Progenitor cell of endocrine pancreas (in vitro differentiated cells): ENCODE measurements at regions not wholly inside any gene's neighbourhood (a gene's known extent, or its start where the extent isn't known, plus 50 kb on each side); places are given as distances from the start of the nearest gene placed in this dataset.

Experiments used
- DNase-seq: peaks from one replicate; pipeline ENCODE4 v3.0.0; 2021; ENCODE audit warnings: low spot score; ENCODE audit not compliant: unreplicated experiment
- H3K27ac Mint-ChIP-seq: 2 replicates; pipeline ENCODE4 v1.8.0; 2021; ENCODE audit warnings: mild to moderate bottlenecking, moderate library complexity, mixed read lengths
- H3K27me3 Mint-ChIP-seq: 2 replicates; pipeline ENCODE4 v1.8.0; 2021; ENCODE audit warnings: mixed read lengths
- H3K36me3 Mint-ChIP-seq: 2 replicates; pipeline ENCODE4 v1.8.0; 2022; ENCODE audit warnings: mixed read lengths; ENCODE audit not compliant: insufficient read depth
- H3K4me1 Mint-ChIP-seq: 2 replicates; pipeline ENCODE4 v1.8.0; 2021; ENCODE audit warnings: low read depth, mixed read lengths
- H3K4me3 Mint-ChIP-seq: 2 replicates; pipeline ENCODE4 v1.8.0; 2021; ENCODE audit warnings: low read depth, mild to moderate bottlenecking, moderate library complexity, mixed read lengths
- H3K9me3 Mint-ChIP-seq: 2 replicates; pipeline ENCODE4 v1.8.0; 2021; ENCODE audit warnings: low read depth, mixed read lengths
- CTCF ChIP-seq: fragments of 200-600 bp; sonication (generic); IDR thresholded peaks from one replicate; pipeline ENCODE4 v1.5.0; 2021; ENCODE audit warnings: antibody characterized with exemption, mild to moderate bottlenecking; ENCODE audit not compliant: unreplicated experiment

GRCh38 chr2:21328177-21328576 is 204.4 kb downstream of the TDRD15 start:
- no peak for DNase-seq
- Mint-ChIP-seq H3K9me3 (no peaks in the 10 kb centered on the region), H3K27ac (no peak overlapping the region), H3K4me1 (peaks cover 18% of the 10 kb centered on the region), H3K27me3 (peaks cover 4% of the 10 kb centered on the region), H3K4me3 (no peak overlapping the region), H3K36me3 (no peaks in the 10 kb centered on the region)
- no peak for TF ChIP-seq CTCF

DNA sequence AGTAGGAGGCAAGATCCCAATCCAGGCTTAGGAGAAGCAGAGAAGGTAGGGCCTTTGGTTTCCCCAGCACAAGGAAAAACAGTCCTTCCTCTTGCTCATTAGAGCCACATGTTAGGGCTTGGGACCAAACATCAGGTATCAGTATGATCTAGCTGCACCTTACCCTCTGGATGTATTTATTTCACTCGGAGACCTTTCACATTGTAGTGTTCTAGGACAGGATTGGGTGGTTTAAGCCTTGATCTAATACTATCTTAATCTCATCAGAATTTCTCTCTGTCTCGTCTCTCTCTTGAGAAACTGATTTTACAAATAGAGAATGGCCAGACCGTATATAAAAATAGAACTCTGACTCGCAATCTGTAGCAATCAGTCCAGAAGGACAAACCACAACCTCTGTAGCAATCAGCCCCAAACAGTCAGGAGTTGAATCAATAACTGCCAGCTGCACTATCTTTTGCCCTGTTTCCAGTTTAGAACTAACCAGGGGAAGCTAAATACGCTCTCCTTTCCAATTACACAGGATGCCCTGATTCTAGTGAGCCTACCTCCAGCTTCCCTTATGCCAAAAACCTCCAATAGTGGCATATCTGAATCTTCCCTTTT is 207.1 kb downstream of the TDRD15 start:
- DNase-seq: no peak
- H3K4me3 Mint-ChIP-seq: no peak overlapping the region
- no peaks in the 10 kb centered on the region for H3K36me3 Mint-ChIP-seq
- H3K4me1 Mint-ChIP-seq: peaks cover 27% of the 10 kb centered on the region
- peaks cover 10% of the 10 kb centered on the region for H3K9me3 Mint-ChIP-seq
- H3K27ac Mint-ChIP-seq: no peak overlapping the region
- no peak for TF ChIP-seq CTCF
- peaks cover 4% of the 10 kb centered on the region for H3K27me3 Mint-ChIP-seq

GRCh38 chr2:21331625-21332370 is 208.0 kb downstream of the TDRD15 start:
- Mint-ChIP-seq H3K4me1 (peaks cover 27% of the 10 kb centered on the region), H3K4me3 (no peak overlapping the region), H3K27ac (no peak overlapping the region), H3K36me3 (no peaks in the 10 kb centered on the region), H3K9me3 (peaks cover 13% of the 10 kb centered on the region), H3K27me3 (no peaks in the 10 kb centered on the region)
- TF ChIP-seq CTCF: no peak
- no peak for DNase-seq

GRCh38 chr2:21332993-21333625 is 209.3 kb downstream of the TDRD15 start:
- DNase-seq: no peak
- Mint-ChIP-seq H3K9me3 (peaks cover 21% of the 10 kb centered on the region), H3K36me3 (no peaks in the 10 kb centered on the region), H3K27me3 (no peaks in the 10 kb centered on the region), H3K4me1 (peaks cover 27% of the 10 kb centered on the region), H3K4me3 (no peak overlapping the region), H3K27ac (no peak overlapping the region)
- TF ChIP-seq CTCF: no peak

DNA sequence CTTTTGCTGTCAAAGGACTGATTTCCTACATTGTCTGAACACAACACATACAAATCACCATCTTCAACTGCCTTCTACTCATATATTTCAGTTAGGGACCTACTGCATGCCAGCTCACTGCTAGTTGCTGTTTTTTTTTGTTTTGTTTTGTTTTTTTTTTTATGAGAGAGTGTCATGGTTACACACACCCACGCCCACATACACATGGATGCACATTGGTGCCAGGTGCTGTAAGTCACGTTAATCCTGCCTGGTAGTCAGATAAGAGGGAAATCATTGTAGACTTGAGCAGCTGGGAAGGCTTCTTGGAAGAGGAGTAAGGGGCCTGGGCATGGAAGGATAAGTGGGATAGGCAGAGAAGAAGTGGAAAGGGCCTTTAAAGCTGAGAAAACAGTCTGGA is 209.9 kb downstream of the TDRD15 start:
- H3K36me3 Mint-ChIP-seq: no peaks in the 10 kb centered on the region

More for the DNA sequence above, 209.9 kb downstream of the TDRD15 start:
- H3K27ac Mint-ChIP-seq: no peak overlapping the region
- no peak for TF ChIP-seq CTCF
- peaks cover 27% of the 10 kb centered on the region for H3K4me1 Mint-ChIP-seq
- DNase-seq: no peak
- peaks cover 21% of the 10 kb centered on the region for H3K9me3 Mint-ChIP-seq
- no peaks in the 10 kb centered on the region for H3K27me3 Mint-ChIP-seq
- no peak overlapping the region for H3K4me3 Mint-ChIP-seq
